CD4-positive, alpha-beta T cell (primary cell): ENCODE measurements at regions not wholly inside any gene's neighbourhood (a gene's known extent, or its start where the extent isn't known, plus 50 kb on each side); places are given as distances from the start of the nearest gene placed in this dataset.

Experiments
- ATAC-seq: fragments of 200-7000 bp; cut with Tn5 transposase; one replicate; pipeline ENCODE4 v1.10.0; 2022; ENCODE audit warnings: mild to moderate bottlenecking; ENCODE audit not compliant: poor library complexity
- CTCF ChIA-PET: fragments of 350-600 bp; sonication (Branson Sonifier 250); formaldehyde crosslinking; loops from one replicate; lab custom pipeline; 2021; ENCODE audit warnings: antibody characterized with exemption, inconsistent platforms; lab: Charles Lee
- POLR2A ChIA-PET: fragments of 350-600 bp; sonication (Branson Sonifier 250); formaldehyde crosslinking; loops from one replicate; lab custom pipeline; 2021; ENCODE audit warnings: antibody characterized with exemption, inconsistent platforms; lab: Charles Lee
- DNase-seq, 14 experiments: peaks; one replicate each; pipeline ENCODE4 v3.0.0-alpha.2; 2013 to 2020; ENCODE audit warnings: mixed read lengths in 2 of 14
- H3K27ac ChIP-seq, 2 donors: one replicate each; pipeline versions ENCODE4 v1.5.1 to v1.7.0; 2013; ENCODE audit warnings: low read length in 2 of 2, low read depth in 1 of 2, mild to moderate bottlenecking in 1 of 2
- H3K27me3 ChIP-seq, 2 experiments: 1 replicate in 1 of 2; 2 replicates in 1 of 2; pipeline versions ENCODE4 v1.6.1 to v1.7.0; 2013; ENCODE audit warnings: low read length in 2 of 2, control low read depth in 1 of 2, mild to moderate bottlenecking in 1 of 2, moderate library complexity in 1 of 2; ENCODE audit not compliant: insufficient read depth in 2 of 2, control insufficient read depth in 1 of 2
- H3K36me3 ChIP-seq: one replicate; pipeline ENCODE4 v1.6.1; 2013; ENCODE audit warnings: low read length, control low read depth; ENCODE audit not compliant: insufficient read depth
- H3K4me1 ChIP-seq: one replicate; pipeline ENCODE4 v1.6.1; 2013; ENCODE audit warnings: low read length, control low read depth; ENCODE audit not compliant: insufficient read depth
- H3K4me3 ChIP-seq: one replicate; pipeline ENCODE4 v1.5.1; 2013; ENCODE audit warnings: mild to moderate bottlenecking, low read length, moderate library complexity
- H3K9me3 ChIP-seq, 2 experiments: 1 replicate in 1 of 2; 2 replicates in 1 of 2; pipeline versions ENCODE4 v1.6.1 to v1.7.0; 2013; ENCODE audit warnings: low read length in 2 of 2, mild to moderate bottlenecking in 2 of 2, control low read depth in 1 of 2, moderate library complexity in 1 of 2; ENCODE audit not compliant: control insufficient read depth in 1 of 2, insufficient read depth in 1 of 2
- H3K27ac Mint-ChIP-seq: one replicate; pipeline ENCODE4 v1.8.0; 2020; ENCODE audit warnings: mixed read lengths
- H3K27me3 Mint-ChIP-seq: one replicate; pipeline ENCODE4 v1.8.0; 2021; ENCODE audit warnings: mixed read lengths
- H3K36me3 Mint-ChIP-seq: one replicate; pipeline ENCODE4 v1.8.0; 2021; ENCODE audit warnings: low read depth, mixed read lengths
- H3K4me1 Mint-ChIP-seq: one replicate; pipeline ENCODE4 v1.8.0; 2021; ENCODE audit warnings: low read depth, mixed read lengths
- H3K4me3 Mint-ChIP-seq: one replicate; pipeline ENCODE4 v1.8.0; 2020; ENCODE audit warnings: mild to moderate bottlenecking, mixed read lengths
- H3K9me3 Mint-ChIP-seq: one replicate; pipeline ENCODE4 v1.8.0; 2020; ENCODE audit warnings: mixed read lengths
- CTCF ChIP-seq: fragments of 200-600 bp; IDR thresholded peaks from one replicate; pipeline ENCODE4 v1.8.0; 2022; ENCODE audit warnings: antibody characterized with exemption, mild to moderate bottlenecking
- intact Hi-C, 2 experiments: fragments of 100-400 bp; cut with DNase I in 1 of 2; cut with micrococcal nuclease in 1 of 2; formaldehyde crosslinking; loops; one replicate each; pipeline versions ENCODE4 v1.15.1 to v1.9.0; 2023 to 2025; cut with DNase I, micrococcal nuclease

GRCh38 chr15:93942269-93942694 lies 289.1 kb upstream of the MCTP2 start:
- Histone ChIP-seq H3K4me1 (no peaks in the 10 kb centered on the region), H3K4me3 (no peak overlapping the region), H3K36me3 (no peaks in the 10 kb centered on the region), H3K9me3 (no peaks in the 10 kb centered on the region), H3K27me3 (no peaks in the 10 kb centered on the region), H3K27ac (no peak overlapping the region)
- Mint-ChIP-seq H3K9me3 (no peaks in the 10 kb centered on the region), H3K36me3 (no peaks in the 10 kb centered on the region), H3K4me1 (no peaks in the 10 kb centered on the region), H3K4me3 (no peak overlapping the region), H3K27ac (no peak overlapping the region), H3K27me3 (no peaks in the 10 kb centered on the region)
- TF ChIP-seq CTCF = no peak
- ATAC-seq (no peak), DNase-seq (no peak)
- POLR2A ChIA-PET = no interaction called here
- intact Hi-C loops = no loop called here
- CTCF ChIA-PET = no interaction called here

GRCh38 chr15:93941697-93942096 lies 289.7 kb upstream of the MCTP2 start:
- Histone ChIP-seq H3K4me3 (no peak overlapping the region), H3K36me3 (no peaks in the 10 kb centered on the region), H3K27me3 (no peaks in the 10 kb centered on the region), H3K9me3 (no peaks in the 10 kb centered on the region), H3K27ac (no peak overlapping the region), H3K4me1 (no peaks in the 10 kb centered on the region)
- Mint-ChIP-seq H3K4me3 (no peak overlapping the region), H3K27ac (no peak overlapping the region), H3K9me3 (no peaks in the 10 kb centered on the region), H3K36me3 (no peaks in the 10 kb centered on the region), H3K27me3 (no peaks in the 10 kb centered on the region), H3K4me1 (no peaks in the 10 kb centered on the region)
- ChIA-PET CTCF (no interaction called here), POLR2A (no interaction called here)
- no peak for ATAC-seq
- no peak for DNase-seq
- no peak for TF ChIP-seq CTCF
- intact Hi-C loops = no loop called here

- CTCF ChIA-PET = no interaction called here
- no peaks in the 10 kb centered on the region for H3K4me1 Mint-ChIP-seq
- no peak overlapping the region for H3K27ac ChIP-seq
- H3K27me3 Mint-ChIP-seq = no peaks in the 10 kb centered on the region
- no peaks in the 10 kb centered on the region for H3K9me3 Mint-ChIP-seq
- POLR2A ChIA-PET = no interaction called here
- H3K27me3 ChIP-seq = no peaks in the 10 kb centered on the region
- intact Hi-C loops = no loop called here
- no peak for ATAC-seq
- H3K9me3 ChIP-seq = no peaks in the 10 kb centered on the region
- no peak overlapping the region for H3K4me3 Mint-ChIP-seq
- no peaks in the 10 kb centered on the region for H3K4me1 ChIP-seq
- H3K36me3 Mint-ChIP-seq = no peaks in the 10 kb centered on the region
- TF ChIP-seq CTCF = no peak
- no peak overlapping the region for H3K27ac Mint-ChIP-seq
- H3K4me3 ChIP-seq = no peak overlapping the region
- no peak for DNase-seq
- no peaks in the 10 kb centered on the region for H3K36me3 ChIP-seq
Measured at GRCh38 chr15:93940226-93940625, 291.1 kb upstream of the MCTP2 start.
